ENCODE measurements at regions not wholly inside any gene's neighbourhood (a gene's known extent, or its start where the extent isn't known, plus 50 kb on each side); places are given as distances from the start of the nearest gene placed in this dataset.

- no peak for TF ChIP-seq CTCF (conservative IDR thresholded peaks at IDR 0.05)
- no peak for DNase-seq
- Histone ChIP-seq H3K9ac (ENCODE audit: extremely low read depth, insufficient read length, low read length) (no peak overlapping the region), H2BK15ac (ENCODE audit: low read depth, low read length) (no peak overlapping the region), H3K27ac (ENCODE audit: insufficient read length, low read depth, low read length) (no peak overlapping the region), H3K27me3 (ENCODE audit: insufficient read depth, low read length) (no peaks in the 10 kb centered on the region), H3K14ac (ENCODE audit: insufficient read depth, low read length) (no peak overlapping the region), H3K23me2 (ENCODE audit: insufficient read length, low read depth, low read length, poor library complexity, severe bottlenecking) (no peaks in the 10 kb centered on the region), H2BK120ac (ENCODE audit: low read depth, low read length, poor library complexity, severe bottlenecking) (no peak overlapping the region), H4K91ac (ENCODE audit: insufficient read length, low read depth, low read length) (no peak overlapping the region), H2BK5ac (ENCODE audit: insufficient read length, low read length) (no peak overlapping the region), H3K18ac (ENCODE audit: insufficient read length, low read depth, low read length) (no peak overlapping the region), H4K8ac (replicated peaks; ENCODE audit: insufficient read length, low read depth, low read length) (no peak overlapping the region), H3K4me2 (ENCODE audit: insufficient read depth, insufficient read length, low read length) (no peak overlapping the region), H3K56ac (ENCODE audit: insufficient read length, low read depth, low read length) (no peak overlapping the region), H2BK20ac (ENCODE audit: low read depth, low read length, poor library complexity, severe bottlenecking) (no peak overlapping the region), H3K4ac (ENCODE audit: low read depth, low read length) (no peak overlapping the region), H3K4me1 (ENCODE audit: insufficient read depth, low read length) (peaks cover 4% of the 10 kb centered on the region; the same call in 1 of the 2 replicates), H3T11ph (ENCODE audit: low read length) (no peak overlapping the region), H3K79me2 (ENCODE audit: insufficient read depth, low read length) (no peaks in the 10 kb centered on the region), H4K5ac (ENCODE audit: insufficient read length, low read depth, low read length) (no peak overlapping the region), H4K20me1 (ENCODE audit: control insufficient read depth, insufficient read depth, insufficient read length) (no peaks in the 10 kb centered on the region), H2BK12ac (ENCODE audit: insufficient read length, low read depth, low read length) (no peak overlapping the region), H3K23ac (ENCODE audit: insufficient read length, low read depth, low read length) (no peak overlapping the region), H3K79me1 (ENCODE audit: insufficient read depth, low read depth, low read length, poor library complexity, severe bottlenecking) (no peaks in the 10 kb centered on the region), H3K9me3 (ENCODE audit: control insufficient read depth, low read depth, low read length) (no peaks in the 10 kb centered on the region), H2AK5ac (ENCODE audit: insufficient read length, low read length) (no peak overlapping the region), H2AFZ (ENCODE audit: low read length) (no peak overlapping the region)
- WGBS (ENCODE audit: extremely low coverage, insufficient read length, low lambda C conversion rate): no CpG with 5 or more reads among the region's 1 CpG
- Mint-ChIP-seq H3K27me3 (ENCODE audit: low read depth) (no peaks in the 10 kb centered on the region; the same call in 1 of the 2 replicates), H3K4me1 (peaks cover 9 to 20% of the 10 kb centered on the region in 2 experiments), H3K36me3 (ENCODE audit: insufficient read depth in 1 of 3, low read depth in 3 of 3) (peaks cover 0 to 2% (median 0%) of the 10 kb centered on the region in 3 experiments; a peak in 1 of 7 replicates), H3K27ac (no peak overlapping the region), H3K4me3 (no peak overlapping the region), H3K9me3 (no peaks in the 10 kb centered on the region)
Measured at GRCh38 chr18:52283927-52284326, 56.1 kb upstream of the DCC start.
